ENCODE measurements at regions not wholly inside any gene's neighbourhood (a gene's known extent, or its start where the extent isn't known, plus 50 kb on each side); places are given as distances from the start of the nearest gene placed in this dataset.

DNA sequence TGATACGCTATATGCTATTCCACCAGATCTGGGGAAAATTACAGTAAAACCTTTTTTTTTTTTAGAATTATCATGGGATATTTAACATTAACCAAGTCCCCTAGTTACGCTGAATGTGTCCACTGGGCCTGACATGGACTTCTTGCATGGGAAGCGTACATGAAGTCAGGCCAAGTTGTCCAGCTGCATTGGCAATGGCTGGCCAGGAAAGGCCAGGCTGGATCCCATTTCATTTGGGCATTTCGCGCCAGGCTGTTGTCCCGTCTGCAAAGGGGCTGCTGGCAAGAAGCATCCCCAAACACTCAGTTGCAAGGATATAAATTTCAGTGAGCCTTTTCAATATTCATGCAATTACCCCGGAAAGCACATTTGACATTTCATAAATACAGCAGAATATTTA lies 933.3 kb downstream of the GRID1 start:
- H3K36me3 ChIP-seq (ENCODE audit: insufficient read depth, low read length, poor library complexity, severe bottlenecking), result no peaks in the 10 kb centered on the region
- intact Hi-C loops (cut with micrococcal nuclease; ENCODE audit: unreplicated experiment), result no loop called here
- H3K4me3 ChIP-seq (ENCODE audit: low read depth, low read length, poor library complexity, severe bottlenecking), result no peak overlapping the region
- DNase-seq (ENCODE audit: low spot score), result no peak
- CTCF ChIA-PET, result no interaction called here
- BruUV-seq (replicated peaks), result no TSS peak
- no peaks in the 10 kb centered on the region for H3K27me3 ChIP-seq (replicated peaks; ENCODE audit: insufficient read depth, low read depth, low read length, poor library complexity)
- H3K4me1 ChIP-seq (ENCODE audit: insufficient read depth, low read length, poor library complexity, severe bottlenecking), result no peaks in the 10 kb centered on the region
- no peak overlapping the region for H3K27ac ChIP-seq (ENCODE audit: low read depth, low read length, poor library complexity, severe bottlenecking)
- POLR2A ChIA-PET (ENCODE audit: low non-redundant PET), result no interaction called here
- TF ChIP-seq, protein P1, sequence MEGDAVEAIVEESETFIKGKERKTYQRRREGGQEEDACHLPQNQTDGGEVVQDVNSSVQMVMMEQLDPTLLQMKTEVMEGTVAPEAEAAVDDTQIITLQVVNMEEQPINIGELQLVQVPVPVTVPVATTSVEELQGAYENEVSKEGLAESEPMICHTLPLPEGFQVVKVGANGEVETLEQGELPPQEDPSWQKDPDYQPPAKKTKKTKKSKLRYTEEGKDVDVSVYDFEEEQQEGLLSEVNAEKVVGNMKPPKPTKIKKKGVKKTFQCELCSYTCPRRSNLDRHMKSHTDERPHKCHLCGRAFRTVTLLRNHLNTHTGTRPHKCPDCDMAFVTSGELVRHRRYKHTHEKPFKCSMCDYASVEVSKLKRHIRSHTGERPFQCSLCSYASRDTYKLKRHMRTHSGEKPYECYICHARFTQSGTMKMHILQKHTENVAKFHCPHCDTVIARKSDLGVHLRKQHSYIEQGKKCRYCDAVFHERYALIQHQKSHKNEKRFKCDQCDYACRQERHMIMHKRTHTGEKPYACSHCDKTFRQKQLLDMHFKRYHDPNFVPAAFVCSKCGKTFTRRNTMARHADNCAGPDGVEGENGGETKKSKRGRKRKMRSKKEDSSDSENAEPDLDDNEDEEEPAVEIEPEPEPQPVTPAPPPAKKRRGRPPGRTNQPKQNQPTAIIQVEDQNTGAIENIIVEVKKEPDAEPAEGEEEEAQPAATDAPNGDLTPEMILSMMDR (conservative IDR thresholded peaks at IDR 0.05; ENCODE audit: low read depth, low read length), result no peak
- no peak for TF ChIP-seq EZH2 (IDR thresholded peaks at IDR 0.05; ENCODE audit: borderline replicate concordance, low read depth, low read length, poor library complexity, severe bottlenecking)
- no peaks in the 10 kb centered on the region for H3K9me3 ChIP-seq (ENCODE audit: low read depth, low read length, poor library complexity, severe bottlenecking)

DNA sequence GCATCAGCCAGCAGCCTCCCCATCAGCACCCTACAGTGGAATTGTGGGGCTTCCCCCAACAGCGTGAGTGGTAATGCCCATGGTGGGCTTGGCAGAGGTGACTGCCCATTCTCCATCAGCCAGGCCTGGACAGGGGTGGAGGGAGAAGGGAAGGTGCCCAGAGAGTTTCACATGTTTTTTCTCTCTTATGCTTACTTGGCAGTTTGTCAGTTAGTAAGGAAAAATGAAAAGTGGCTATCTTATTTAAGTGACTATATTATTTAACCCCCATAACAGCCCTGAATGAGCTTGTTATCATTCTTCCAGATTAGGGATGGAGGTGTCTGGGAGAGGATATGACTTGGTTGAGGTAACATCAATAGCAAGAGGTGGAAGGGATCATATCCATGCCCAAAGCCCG lies 921.7 kb downstream of the GRID1 start:
- no TSS peak for BruUV-seq (replicated peaks)
- no peaks in the 10 kb centered on the region for H3K4me1 ChIP-seq (ENCODE audit: insufficient read depth, low read length, poor library complexity, severe bottlenecking)
- H3K27ac ChIP-seq (ENCODE audit: low read depth, low read length, poor library complexity, severe bottlenecking), result no peak overlapping the region
- no peaks in the 10 kb centered on the region for H3K9me3 ChIP-seq (ENCODE audit: low read depth, low read length, poor library complexity, severe bottlenecking)
- no peak for DNase-seq (ENCODE audit: low spot score)
- intact Hi-C loops (cut with micrococcal nuclease; ENCODE audit: unreplicated experiment), result no loop called here
- TF ChIP-seq, protein P1 (conservative IDR thresholded peaks at IDR 0.05; ENCODE audit: low read depth, low read length), result no peak
- TF ChIP-seq EZH2 (IDR thresholded peaks at IDR 0.05; ENCODE audit: borderline replicate concordance, low read depth, low read length, poor library complexity, severe bottlenecking), result no peak
- H3K36me3 ChIP-seq (ENCODE audit: insufficient read depth, low read length, poor library complexity, severe bottlenecking), result no peaks in the 10 kb centered on the region
- H3K27me3 ChIP-seq (replicated peaks; ENCODE audit: insufficient read depth, low read depth, low read length, poor library complexity), result no peaks in the 10 kb centered on the region
- POLR2A ChIA-PET (ENCODE audit: low non-redundant PET), result no interaction called here
- CTCF ChIA-PET, result no interaction called here
- no peak overlapping the region for H3K4me3 ChIP-seq (ENCODE audit: low read depth, low read length, poor library complexity, severe bottlenecking)

DNA sequence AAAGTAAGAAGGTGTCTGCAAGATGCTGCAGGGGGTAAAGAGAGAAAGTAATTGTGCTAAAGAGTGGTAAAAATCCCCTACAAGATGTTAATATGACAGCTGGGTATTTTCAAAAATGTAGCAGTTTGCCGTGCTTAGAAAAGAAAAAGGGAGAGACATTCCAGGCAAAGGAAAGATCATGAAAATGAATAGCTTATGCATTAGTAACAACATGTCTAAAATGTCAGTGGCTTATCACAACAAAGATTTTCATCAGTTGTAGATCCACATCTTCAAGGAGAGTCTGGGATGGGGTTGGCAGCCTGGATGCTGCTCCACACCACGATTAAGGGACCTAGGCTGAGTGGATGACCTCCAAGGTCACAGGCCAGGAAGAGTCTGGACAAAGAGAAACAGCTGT lies 920.9 kb downstream of the GRID1 start:
- Histone ChIP-seq H3K27ac (ENCODE audit: low read depth, low read length, poor library complexity, severe bottlenecking) (no peak overlapping the region), H3K36me3 (ENCODE audit: insufficient read depth, low read length, poor library complexity, severe bottlenecking) (no peaks in the 10 kb centered on the region), H3K4me3 (ENCODE audit: low read depth, low read length, poor library complexity, severe bottlenecking) (no peak overlapping the region), H3K27me3 (replicated peaks; ENCODE audit: insufficient read depth, low read depth, low read length, poor library complexity) (no peaks in the 10 kb centered on the region), H3K4me1 (ENCODE audit: insufficient read depth, low read length, poor library complexity, severe bottlenecking) (no peaks in the 10 kb centered on the region), H3K9me3 (ENCODE audit: low read depth, low read length, poor library complexity, severe bottlenecking) (no peaks in the 10 kb centered on the region)
- TF ChIP-seq, protein P1 (conservative IDR thresholded peaks at IDR 0.05; ENCODE audit: low read depth, low read length), result no peak
- no peak for TF ChIP-seq EZH2 (IDR thresholded peaks at IDR 0.05; ENCODE audit: borderline replicate concordance, low read depth, low read length, poor library complexity, severe bottlenecking)
- DNase-seq (ENCODE audit: low spot score), result no peak
- POLR2A ChIA-PET (ENCODE audit: low non-redundant PET), result no interaction called here
- CTCF ChIA-PET, result no interaction called here
- intact Hi-C loops (cut with micrococcal nuclease; ENCODE audit: unreplicated experiment), result no loop called here
- BruUV-seq (replicated peaks), result no TSS peak
